ENCODE measurements at regions not wholly inside any gene's neighbourhood (a gene's known extent, or its start where the extent isn't known, plus 50 kb on each side); places are given as distances from the start of the nearest gene placed in this dataset.

GRCh38 chr5:108557686-108558085, 175.8 kb upstream of the FBXL17 start:
- H2AFZ ChIP-seq (ENCODE audit: low read depth, low read length, severe bottlenecking): no peak overlapping the region
- H4K20me1 ChIP-seq (ENCODE audit: low read depth, low read length): no peaks in the 10 kb centered on the region
- no peaks in the 10 kb centered on the region for H3K9me3 ChIP-seq (ENCODE audit: insufficient read depth, low read length)
- no peaks in the 10 kb centered on the region for H3K36me3 ChIP-seq (ENCODE audit: low read length)
- H3K4me3 ChIP-seq (ENCODE audit: insufficient read depth, low read length, poor library complexity, severe bottlenecking): no peak overlapping the region
- H3F3A ChIP-seq (ENCODE audit: insufficient read depth): no peaks in the 10 kb centered on the region
- H3K27me3 ChIP-seq (ENCODE audit: low read length): no peaks in the 10 kb centered on the region
- no peak overlapping the region for H3K4me2 ChIP-seq (ENCODE audit: low read depth, low read length, poor library complexity, severe bottlenecking)
- TF ChIP-seq, protein P1, sequence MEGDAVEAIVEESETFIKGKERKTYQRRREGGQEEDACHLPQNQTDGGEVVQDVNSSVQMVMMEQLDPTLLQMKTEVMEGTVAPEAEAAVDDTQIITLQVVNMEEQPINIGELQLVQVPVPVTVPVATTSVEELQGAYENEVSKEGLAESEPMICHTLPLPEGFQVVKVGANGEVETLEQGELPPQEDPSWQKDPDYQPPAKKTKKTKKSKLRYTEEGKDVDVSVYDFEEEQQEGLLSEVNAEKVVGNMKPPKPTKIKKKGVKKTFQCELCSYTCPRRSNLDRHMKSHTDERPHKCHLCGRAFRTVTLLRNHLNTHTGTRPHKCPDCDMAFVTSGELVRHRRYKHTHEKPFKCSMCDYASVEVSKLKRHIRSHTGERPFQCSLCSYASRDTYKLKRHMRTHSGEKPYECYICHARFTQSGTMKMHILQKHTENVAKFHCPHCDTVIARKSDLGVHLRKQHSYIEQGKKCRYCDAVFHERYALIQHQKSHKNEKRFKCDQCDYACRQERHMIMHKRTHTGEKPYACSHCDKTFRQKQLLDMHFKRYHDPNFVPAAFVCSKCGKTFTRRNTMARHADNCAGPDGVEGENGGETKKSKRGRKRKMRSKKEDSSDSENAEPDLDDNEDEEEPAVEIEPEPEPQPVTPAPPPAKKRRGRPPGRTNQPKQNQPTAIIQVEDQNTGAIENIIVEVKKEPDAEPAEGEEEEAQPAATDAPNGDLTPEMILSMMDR (IDR thresholded peaks at IDR 0.05; ENCODE audit: insufficient read depth, low read length, poor library complexity, severe bottlenecking): no peak
- TF ChIP-seq EZH2phosphoT487 (conservative IDR thresholded peaks at IDR 0.05; ENCODE audit: low read length): no peak
- no peak overlapping the region for H3K27ac ChIP-seq (ENCODE audit: low read depth, low read length)
- H3K9me2 ChIP-seq (replicated peaks; ENCODE audit: insufficient read depth, low read length): no peaks in the 10 kb centered on the region
- no peak overlapping the region for H3K9ac ChIP-seq (ENCODE audit: low read length)
- no peaks in the 10 kb centered on the region for H3K79me2 ChIP-seq (ENCODE audit: insufficient read depth, low read length)

DNA sequence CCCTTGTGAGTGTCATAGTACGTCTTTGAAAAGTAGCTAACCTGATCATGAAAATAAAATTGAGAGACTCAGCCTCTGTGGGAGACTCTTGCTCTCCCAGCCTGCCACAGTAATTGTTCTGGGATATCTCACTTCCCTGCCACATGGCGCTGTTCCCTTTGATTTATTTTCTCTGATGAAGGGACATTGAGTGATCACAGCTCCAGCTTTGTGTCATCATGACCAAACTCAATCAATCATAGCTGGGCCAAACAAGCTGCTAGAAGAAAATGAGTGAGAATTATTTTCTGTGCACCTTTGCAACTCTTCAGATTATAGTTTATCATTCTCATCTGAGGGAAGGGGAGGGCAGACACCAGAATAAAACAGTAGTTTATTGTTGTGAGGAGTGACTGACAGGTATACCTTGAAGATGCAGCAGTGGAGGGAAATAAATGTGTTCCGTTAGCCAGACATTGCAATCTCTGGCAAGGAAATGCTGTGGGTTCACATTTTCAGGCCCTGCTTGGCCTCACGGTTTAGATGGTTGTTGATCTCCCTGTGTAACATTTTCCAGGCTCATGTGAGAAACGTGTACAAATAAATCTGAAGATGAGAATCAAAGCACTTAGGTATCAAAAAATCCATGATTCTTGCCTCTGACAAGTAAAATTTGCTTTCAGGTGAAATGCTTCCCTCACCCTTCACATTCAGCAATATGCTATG, 174.7 kb upstream of the FBXL17 start:
- Histone ChIP-seq H3K4me3 (ENCODE audit: insufficient read depth, low read length, poor library complexity, severe bottlenecking) (no peak overlapping the region), H3K27ac (ENCODE audit: low read depth, low read length) (no peak overlapping the region), H3K9ac (ENCODE audit: low read length) (no peak overlapping the region), H3K27me3 (ENCODE audit: low read length) (no peaks in the 10 kb centered on the region), H3K36me3 (ENCODE audit: low read length) (no peaks in the 10 kb centered on the region), H2AFZ (ENCODE audit: low read depth, low read length, severe bottlenecking) (no peak overlapping the region), H3K4me2 (ENCODE audit: low read depth, low read length, poor library complexity, severe bottlenecking) (no peak overlapping the region), H3F3A (ENCODE audit: insufficient read depth) (no peaks in the 10 kb centered on the region), H3K9me3 (ENCODE audit: insufficient read depth, low read length) (no peaks in the 10 kb centered on the region), H3K79me2 (ENCODE audit: insufficient read depth, low read length) (no peaks in the 10 kb centered on the region), H3K9me2 (replicated peaks; ENCODE audit: insufficient read depth, low read length) (no peaks in the 10 kb centered on the region), H4K20me1 (ENCODE audit: low read depth, low read length) (no peaks in the 10 kb centered on the region)
- TF ChIP-seq, protein P1 (IDR thresholded peaks at IDR 0.05; ENCODE audit: insufficient read depth, low read length, poor library complexity, severe bottlenecking): no peak

- Histone ChIP-seq H2AFZ (ENCODE audit: low read depth, low read length, severe bottlenecking) (no peak overlapping the region), H3K9me3 (ENCODE audit: insufficient read depth, low read length) (no peaks in the 10 kb centered on the region), H3K36me3 (ENCODE audit: low read length) (no peaks in the 10 kb centered on the region), H3F3A (ENCODE audit: insufficient read depth) (no peaks in the 10 kb centered on the region), H4K20me1 (ENCODE audit: low read depth, low read length) (no peaks in the 10 kb centered on the region), H3K9ac (ENCODE audit: low read length) (no peak overlapping the region), H3K9me2 (replicated peaks; ENCODE audit: insufficient read depth, low read length) (no peaks in the 10 kb centered on the region), H3K4me3 (ENCODE audit: insufficient read depth, low read length, poor library complexity, severe bottlenecking) (no peak overlapping the region), H3K27ac (ENCODE audit: low read depth, low read length) (no peak overlapping the region), H3K27me3 (ENCODE audit: low read length) (no peaks in the 10 kb centered on the region), H3K79me2 (ENCODE audit: insufficient read depth, low read length) (no peaks in the 10 kb centered on the region), H3K4me2 (ENCODE audit: low read depth, low read length, poor library complexity, severe bottlenecking) (no peak overlapping the region)
- TF ChIP-seq, protein P1 (IDR thresholded peaks at IDR 0.05; ENCODE audit: insufficient read depth, low read length, poor library complexity, severe bottlenecking): no peak
- no peak for TF ChIP-seq EZH2phosphoT487 (conservative IDR thresholded peaks at IDR 0.05; ENCODE audit: low read length)
These were observed 167.0 kb upstream of the FBXL17 start for GRCh38 chr5:108548684-108549596.

Measured in SU-DHL-6 (cell line).